K562 (cell line): ENCODE measurements at regions not wholly inside any gene's neighbourhood (a gene's known extent, or its start where the extent isn't known, plus 50 kb on each side); places are given as distances from the start of the nearest gene placed in this dataset.

Source experiments
- C11orf30 ChIP-seq: fragments of 450-650 bp; IDR thresholded peaks from 2 replicates; pipeline ENCODE4 v1.6.1; 2016; ENCODE audit warnings: low read depth, mild to moderate bottlenecking
- DPF2 ChIP-seq: fragments of 450-650 bp; IDR thresholded peaks from 2 replicates; pipeline ENCODE4 v1.6.1; 2016
- KLF6 ChIP-seq: fragments of 250-450 bp; sonication (Bioruptor Pico); IDR thresholded peaks from 2 replicates; pipeline ENCODE4 v1.4.0; 2020; ENCODE audit warnings: mild to moderate bottlenecking, moderate library complexity, borderline replicate concordance
- LEF1 ChIP-seq: fragments of 450-650 bp; IDR thresholded peaks from 2 replicates; pipeline ENCODE4 v1.6.1; 2016; ENCODE audit warnings: mild to moderate bottlenecking
- MAFF ChIP-seq: IDR thresholded peaks from 2 replicates; pipeline ENCODE4 v1.6.1; 2012; ENCODE audit warnings: low read length, improper control_type of control experiment
- NR2F6 ChIP-seq: fragments of 450-650 bp; formaldehyde crosslinking; IDR thresholded peaks from 2 replicates; pipeline ENCODE4 v1.4.0; 2020; ENCODE audit warnings: mild to moderate bottlenecking
- PTTG1 ChIP-seq: fragments of 450-650 bp; IDR thresholded peaks from 2 replicates; pipeline ENCODE4 v1.6.1; 2016; ENCODE audit warnings: low read depth, mild to moderate bottlenecking, missing genetic modification characterization, missing compliant biosample characterization
- RCOR1 ChIP-seq, 2 experiments: IDR thresholded peaks; 2 replicates each; pipeline ENCODE4 v1.6.1; 2012; ENCODE audit warnings: low read depth in 2 of 2, low read length in 2 of 2, borderline replicate concordance in 1 of 2, improper control_type of control experiment in 1 of 2
- SIN3A ChIP-seq, 2 experiments: fragments of 150-350 bp in 1 of 2; IDR thresholded peaks; 2 replicates each; pipeline ENCODE4 v1.6.1; 2011 to 2016; ENCODE audit warnings: borderline replicate concordance in 2 of 2, low read depth in 2 of 2, low read length in 2 of 2, mild to moderate bottlenecking in 2 of 2, moderate library complexity in 2 of 2; ENCODE audit not compliant: control insufficient read depth in 1 of 2
- SOX6 ChIP-seq: fragments of 450-650 bp; IDR thresholded peaks from 2 replicates; pipeline ENCODE4 v1.6.1; 2014; ENCODE audit warnings: mild to moderate bottlenecking
- SP2 ChIP-seq: IDR thresholded peaks from 2 replicates; pipeline ENCODE4 v1.6.1; 2011; ENCODE audit warnings: mild to moderate bottlenecking, low read depth, low read length, moderate library complexity; ENCODE audit not compliant: poor library complexity, severe bottlenecking; ENCODE audit errors: extremely low read depth
- SREBF2 ChIP-seq: sonication (generic); formaldehyde crosslinking; IDR thresholded peaks from 2 replicates; pipeline ENCODE4 v1.4.0; 2020; ENCODE audit warnings: mild to moderate bottlenecking, missing genetic modification reagents
- STAG1 ChIP-seq: sonication (generic); formaldehyde crosslinking; IDR thresholded peaks from 2 replicates; pipeline ENCODE4 v1.5.0; 2020; ENCODE audit warnings: missing genetic modification reagents, borderline replicate concordance
- YY1 ChIP-seq, 3 experiments: IDR thresholded peaks; 2 replicates each; pipeline ENCODE4 v1.6.1; 2011; ENCODE audit warnings: low read length in 2 of 3, mild to moderate bottlenecking in 2 of 3, moderate library complexity in 2 of 3, borderline replicate concordance in 1 of 3, control low read depth in 1 of 3, low read depth in 1 of 3; ENCODE audit not compliant: insufficient read depth in 3 of 3, insufficient replicate concordance in 2 of 3, control insufficient read depth in 1 of 3, insufficient read length in 1 of 3; ENCODE audit errors: extremely low read depth in 1 of 3
- ZNF12 ChIP-seq: sonication (generic); formaldehyde crosslinking; IDR thresholded peaks from 2 replicates; pipeline ENCODE4 v1.4.0; 2020; ENCODE audit warnings: mild to moderate bottlenecking, missing genetic modification reagents
- ZNF3 ChIP-seq: fragments of 250-450 bp; sonication (Bioruptor Pico); IDR thresholded peaks from 2 replicates; pipeline ENCODE4 v1.5.0; 2021; ENCODE audit warnings: mild to moderate bottlenecking, moderate library complexity
- ZNF384 ChIP-seq: IDR thresholded peaks from 2 replicates; pipeline ENCODE4 v1.6.1; 2012; ENCODE audit warnings: low read depth, low read length, improper control_type of control experiment
- ZNF695 ChIP-seq: fragments of 450-650 bp; formaldehyde crosslinking; IDR thresholded peaks from 2 replicates; pipeline ENCODE4 v1.4.0; 2020; ENCODE audit warnings: mild to moderate bottlenecking, moderate library complexity
- ZNF766 ChIP-seq: fragments of 200-800 bp; sonication (Bioruptor generic); conservative IDR thresholded peaks from 2 replicates; pipeline ENCODE4 v1.6.1; 2016; ENCODE audit warnings: missing genetic modification characterization, missing compliant biosample characterization
- ZNF77 ChIP-seq: fragments of 250-450 bp; sonication (Bioruptor Pico); IDR thresholded peaks from 2 replicates; pipeline ENCODE4 v1.5.0; 2020
- ZNF785 ChIP-seq: fragments of 250-450 bp; sonication (Bioruptor Pico); IDR thresholded peaks from 2 replicates; pipeline ENCODE4 v1.4.0; 2020; ENCODE audit warnings: mild to moderate bottlenecking
- TF ChIP-seq, protein P1 (sequence below): fragments of 250-450 bp; sonication (Bioruptor Pico); IDR thresholded peaks from 2 replicates; pipeline ENCODE4 v1.5.0; 2021; ENCODE audit warnings: mild to moderate bottlenecking, moderate library complexity
- TF ChIP-seq, protein P2 (sequence below): fragments of 450-650 bp; conservative IDR thresholded peaks from 2 replicates; pipeline ENCODE4 v1.6.1; 2016; ENCODE audit warnings: missing genetic modification characterization, low read depth, mild to moderate bottlenecking, control low read depth, missing compliant biosample characterization
- TF ChIP-seq, protein P3 (sequence below): fragments of 450-650 bp; formaldehyde crosslinking; IDR thresholded peaks from 2 replicates; pipeline ENCODE4 v1.4.0; 2022; ENCODE audit warnings: mild to moderate bottlenecking, moderate library complexity

DNA sequence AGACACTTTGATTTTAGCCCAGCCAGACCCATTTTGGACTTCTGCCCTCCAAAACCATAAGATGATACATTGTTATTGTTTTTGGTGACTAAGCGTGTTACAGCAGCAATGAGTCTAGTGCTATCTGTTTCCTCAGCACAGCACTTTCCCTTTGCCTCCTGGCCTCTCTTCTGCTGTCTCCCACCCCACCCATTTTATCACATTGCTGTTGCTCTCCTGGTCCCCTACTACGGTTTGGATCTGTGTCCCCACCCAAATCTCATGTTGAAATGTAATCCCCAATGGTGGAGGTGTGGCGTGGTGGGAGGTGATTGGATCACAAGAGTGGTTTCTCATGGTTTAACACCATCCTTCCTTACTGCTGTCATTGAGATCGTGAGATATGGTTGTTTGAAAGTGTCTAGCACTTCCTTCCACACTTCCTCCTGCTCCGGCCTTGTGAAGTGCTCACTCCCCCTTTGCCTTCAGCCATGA lies 59.8 kb upstream of the CD82 start (continued):
- TF ChIP-seq, protein P1, sequence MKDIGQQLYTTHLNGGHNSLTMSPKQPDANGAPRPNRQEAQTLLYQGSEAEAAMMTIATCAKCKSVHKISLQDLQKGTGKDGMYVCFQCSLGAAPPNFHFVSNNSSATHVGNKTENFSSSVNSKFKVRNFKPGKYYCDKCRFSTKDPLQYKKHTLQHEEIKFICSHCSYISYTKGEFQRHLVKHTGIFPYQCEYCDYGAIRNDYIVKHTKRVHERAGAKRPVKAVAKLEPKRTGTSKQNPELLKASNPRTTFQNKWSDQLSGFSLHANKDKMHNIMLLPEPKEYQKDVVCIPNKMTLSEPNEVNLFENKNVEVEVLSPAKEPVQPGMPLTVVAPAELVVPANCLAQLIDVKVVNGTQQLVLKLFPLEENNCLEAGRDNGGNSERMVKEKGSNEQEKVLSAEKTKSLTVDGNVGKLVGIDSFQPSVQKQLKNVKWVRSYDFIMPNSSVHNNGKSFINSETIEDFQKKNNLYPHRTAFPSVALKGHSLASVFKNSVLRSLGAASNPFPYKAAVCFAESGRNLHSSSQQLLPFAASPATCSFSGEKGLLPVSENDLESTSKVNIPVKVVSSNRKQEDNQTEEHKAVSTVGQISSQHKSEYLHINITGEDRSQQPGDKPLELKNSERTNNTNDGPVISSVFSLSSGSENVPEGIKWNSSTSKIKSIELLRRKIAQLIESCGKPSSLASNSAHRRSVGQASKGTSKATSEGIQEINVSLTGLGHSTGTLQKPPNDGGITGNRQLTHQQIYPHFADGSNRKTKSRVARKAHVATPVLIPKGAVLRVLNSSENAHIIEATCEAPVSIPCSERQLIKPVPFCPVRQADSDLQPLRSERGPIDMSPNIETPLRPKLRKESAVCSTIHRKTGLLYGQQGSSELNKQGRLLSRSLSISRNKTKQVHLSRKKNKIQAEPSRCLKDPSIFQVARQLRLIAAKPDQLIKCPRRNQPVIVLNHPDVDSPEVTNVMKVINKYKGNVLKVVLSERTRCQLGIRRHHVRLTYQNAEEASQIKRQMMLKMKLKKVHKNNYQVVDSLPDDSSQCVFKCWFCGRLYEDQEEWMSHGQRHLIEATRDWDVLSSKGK = no peak
- TF ChIP-seq STAG1 (CRISPR knock-in tag) (no peak), ZNF766 (CRISPR knock-in tag) (peak; percentile 93), C11orf30 (peak; percentile 61), ZNF3 (CRISPR knock-in tag) (no peak), RCOR1 (IDR thresholded peaks at IDR 0.05; ENCODE audit: borderline replicate concordance in 1 of 2, low read depth in 2 of 2, low read length in 2 of 2) (no peak), ZNF695 (CRISPR knock-in tag) (no peak), ZNF785 (no peak), SP2 (no peak), DPF2 (peak; percentile 66), SIN3A (IDR thresholded peaks at IDR 0.05; ENCODE audit: borderline replicate concordance in 2 of 2, control insufficient read depth in 1 of 2, low read depth in 2 of 2, low read length in 2 of 2) (no peak), PTTG1 (tag) (no peak), ZNF384 (no peak), SREBF2 (no peak), MAFF (no peak), SOX6 (no peak), YY1 (IDR thresholded peaks at IDR 0.05; ENCODE audit: borderline replicate concordance in 1 of 3, control insufficient read depth in 1 of 3, extremely low read depth in 1 of 3, insufficient read depth in 3 of 3, insufficient read length in 1 of 3, insufficient replicate concordance in 2 of 3, low read depth in 1 of 3, low read length in 2 of 3) (no peak), LEF1 (0 out of 2 replicates have a peak, but pooled peaks have one; percentile 26), ZNF12 (CRISPR knock-in tag) (0 out of 2 replicates have a peak, but pooled peaks have one; percentile 58), KLF6 (CRISPR knock-in tag) (no peak), ZNF77 (CRISPR knock-in tag) (no peak), NR2F6 (CRISPR knock-in tag) (no peak)
- TF ChIP-seq, protein P2, sequence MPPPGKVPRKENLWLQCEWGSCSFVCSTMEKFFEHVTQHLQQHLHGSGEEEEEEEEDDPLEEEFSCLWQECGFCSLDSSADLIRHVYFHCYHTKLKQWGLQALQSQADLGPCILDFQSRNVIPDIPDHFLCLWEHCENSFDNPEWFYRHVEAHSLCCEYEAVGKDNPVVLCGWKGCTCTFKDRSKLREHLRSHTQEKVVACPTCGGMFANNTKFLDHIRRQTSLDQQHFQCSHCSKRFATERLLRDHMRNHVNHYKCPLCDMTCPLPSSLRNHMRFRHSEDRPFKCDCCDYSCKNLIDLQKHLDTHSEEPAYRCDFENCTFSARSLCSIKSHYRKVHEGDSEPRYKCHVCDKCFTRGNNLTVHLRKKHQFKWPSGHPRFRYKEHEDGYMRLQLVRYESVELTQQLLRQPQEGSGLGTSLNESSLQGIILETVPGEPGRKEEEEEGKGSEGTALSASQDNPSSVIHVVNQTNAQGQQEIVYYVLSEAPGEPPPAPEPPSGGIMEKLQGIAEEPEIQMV = no peak
- TF ChIP-seq, protein P3, sequence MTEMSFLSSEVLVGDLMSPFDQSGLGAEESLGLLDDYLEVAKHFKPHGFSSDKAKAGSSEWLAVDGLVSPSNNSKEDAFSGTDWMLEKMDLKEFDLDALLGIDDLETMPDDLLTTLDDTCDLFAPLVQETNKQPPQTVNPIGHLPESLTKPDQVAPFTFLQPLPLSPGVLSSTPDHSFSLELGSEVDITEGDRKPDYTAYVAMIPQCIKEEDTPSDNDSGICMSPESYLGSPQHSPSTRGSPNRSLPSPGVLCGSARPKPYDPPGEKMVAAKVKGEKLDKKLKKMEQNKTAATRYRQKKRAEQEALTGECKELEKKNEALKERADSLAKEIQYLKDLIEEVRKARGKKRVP (CRISPR knock-in tag) = no peak
